Naive thymus-derived CD8-positive, alpha-beta T cell (primary cell): ENCODE measurements at regions not wholly inside any gene's neighbourhood (a gene's known extent, or its start where the extent isn't known, plus 50 kb on each side); places are given as distances from the start of the nearest gene placed in this dataset.
A peak's percentile ranks its signal among the peaks of the same experiment; 100 is the strongest.

Experiments used
- ATAC-seq, 2 donors: fragments of 150-1000 bp; cut with Tn5 transposase in 1 of 2; sonication (Bioruptor Pico), chemical (Tn5 transposase) in 1 of 2; 1 replicate in 1 of 2; 2 replicates in 1 of 2; pipeline ENCODE4 v1.10.0; 2021; ENCODE audit warnings: mild to moderate bottlenecking in 2 of 2, moderate library complexity in 2 of 2
- POLR2A ChIA-PET: fragments of 350-600 bp; sonication (Branson Sonifier 250); formaldehyde crosslinking; loops from one replicate; lab custom pipeline; 2021; ENCODE audit warnings: antibody characterized with exemption; lab: Charles Lee
- DNase-seq, 10 donors: peaks; one replicate each; pipeline versions ENCODE4 v3.0.0 to v3.0.0-alpha.2; 2020 to 2022
- H3K27ac Mint-ChIP-seq, 10 donors: one replicate each; pipeline ENCODE4 v1.8.0; 2020 to 2022; ENCODE audit warnings: mild to moderate bottlenecking in 10 of 10, mixed read lengths in 10 of 10, moderate library complexity in 4 of 10, inconsistent platforms in 1 of 10
- H3K27me3 Mint-ChIP-seq, 5 donors: one replicate each; pipeline ENCODE4 v1.8.0; 2021 to 2022; ENCODE audit warnings: mixed read lengths in 5 of 5
- H3K36me3 Mint-ChIP-seq, 3 donors: one replicate each; pipeline ENCODE4 v1.8.0; 2020 to 2022; ENCODE audit warnings: mixed read lengths in 3 of 3, mild to moderate bottlenecking in 2 of 3, inconsistent platforms in 1 of 3
- H3K4me1 Mint-ChIP-seq, 4 donors: one replicate each; pipeline ENCODE4 v1.8.0; 2021 to 2022; ENCODE audit warnings: mixed read lengths in 4 of 4
- H3K4me3 Mint-ChIP-seq, 10 donors: one replicate each; pipeline ENCODE4 v1.8.0; 2020 to 2022; ENCODE audit warnings: mild to moderate bottlenecking in 10 of 10, mixed read lengths in 10 of 10, moderate library complexity in 6 of 10, inconsistent platforms in 1 of 10
- H3K9me3 Mint-ChIP-seq, 9 donors: one replicate each; pipeline ENCODE4 v1.8.0; 2020 to 2022; ENCODE audit warnings: mixed read lengths in 9 of 9, mild to moderate bottlenecking in 3 of 9, inconsistent platforms in 1 of 9, moderate library complexity in 1 of 9

DNA sequence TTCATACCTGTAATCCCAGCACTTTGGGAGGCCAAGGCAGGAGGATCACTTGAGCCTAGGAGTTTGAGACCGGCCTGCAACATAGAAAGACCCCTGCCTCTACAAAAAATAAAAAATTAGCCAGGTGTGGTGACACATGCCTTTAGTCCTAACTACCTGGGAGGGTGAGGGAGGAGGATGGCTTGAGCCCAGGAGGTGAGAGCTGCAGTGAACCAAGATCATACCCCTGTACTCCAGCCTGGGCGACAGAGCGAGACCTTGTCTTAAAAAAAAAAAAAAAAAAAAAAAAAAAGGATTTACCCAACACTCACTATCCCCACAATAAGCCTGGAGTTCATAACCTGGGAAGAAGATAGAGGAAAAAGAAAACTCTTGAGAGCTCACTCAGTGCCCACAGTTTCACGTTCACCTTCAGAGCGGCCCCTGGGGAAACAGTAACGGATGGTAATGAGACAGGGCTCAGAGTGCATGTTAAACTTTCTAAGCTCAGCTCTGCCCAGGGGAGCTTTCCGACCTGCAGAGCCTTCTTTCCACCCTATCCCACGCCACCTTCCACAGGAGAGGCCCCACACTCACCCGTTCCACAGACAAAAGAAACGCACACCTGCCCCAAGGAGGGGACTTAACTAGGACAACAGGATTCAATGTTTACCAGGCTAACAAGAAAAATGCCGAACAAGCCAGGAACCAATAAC, 259.8 kb upstream of the KLF14 start:
- H3K27me3 Mint-ChIP-seq, result no peaks in the 10 kb centered on the region
- no peak for ATAC-seq
- no peak for DNase-seq
- peak overlapping the region in 4 of 10 donors; percentile 19 to 45 (median 23) for H3K4me3 Mint-ChIP-seq
- peak overlapping the region; percentile 58 to 93 (median 84) for H3K27ac Mint-ChIP-seq
- peaks cover 0 to 39% (median 2%) of the 10 kb centered on the region in 3 donors for H3K36me3 Mint-ChIP-seq
- H3K4me1 Mint-ChIP-seq, result peaks cover 43 to 92% (median 83%) of the 10 kb centered on the region in 4 donors
- no peaks in the 10 kb centered on the region for H3K9me3 Mint-ChIP-seq
- POLR2A ChIA-PET, result no interaction called here

DNA sequence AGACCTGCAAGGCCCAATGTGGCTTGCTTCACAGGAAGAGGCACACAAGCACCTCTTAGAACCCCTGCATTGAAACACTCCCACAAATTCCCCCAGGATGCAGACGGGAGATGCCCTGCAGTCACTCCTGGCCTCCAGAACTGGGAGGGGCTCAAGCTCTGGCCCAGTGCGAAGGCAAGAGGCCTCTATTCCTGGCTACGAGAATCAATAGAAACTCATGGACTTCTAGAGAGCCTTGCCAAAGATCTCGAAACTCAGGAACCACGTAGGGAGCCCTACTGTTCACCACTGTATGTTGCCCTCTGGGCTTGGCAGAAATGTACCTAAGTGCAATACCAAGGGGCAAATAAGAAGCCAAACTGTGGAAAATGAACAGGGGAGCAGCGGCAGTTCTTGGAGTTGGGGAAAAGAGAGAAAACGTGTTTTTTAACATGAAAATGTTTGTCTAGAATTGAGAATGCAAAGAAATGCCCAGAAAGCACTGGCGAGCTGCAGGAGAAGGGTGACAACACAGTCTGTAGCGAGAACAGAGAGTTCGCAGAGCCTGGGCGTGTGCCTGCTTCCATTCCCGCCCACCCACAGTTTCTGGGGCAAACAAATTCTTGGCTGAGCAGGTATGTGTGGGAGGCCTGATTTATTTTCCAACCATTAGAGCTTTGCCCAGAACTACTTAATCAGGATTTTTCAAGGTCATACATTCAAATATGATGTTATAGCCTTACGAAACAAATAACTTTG, 260.5 kb upstream of the KLF14 start:
- ATAC-seq (no peak), DNase-seq (no peak)
- H3K9me3 Mint-ChIP-seq, result no peaks in the 10 kb centered on the region
- POLR2A ChIA-PET, result interaction anchor here (0.6 to 0.9 kb wide), 2 partner anchors 12 to 68 kb away, joined by 4 to 5 read pairs; no protein-coding TSS in a partner anchor
- no peaks in the 10 kb centered on the region for H3K27me3 Mint-ChIP-seq
- H3K36me3 Mint-ChIP-seq, result peaks cover 0 to 41% (median 2%) of the 10 kb centered on the region in 3 donors
- peaks cover 39 to 92% (median 82%) of the 10 kb centered on the region in 4 donors for H3K4me1 Mint-ChIP-seq
- peak overlapping the region in 2 of 10 donors; percentile 45 to 46 for H3K4me3 Mint-ChIP-seq
- peak overlapping the region; percentile 76 to 93 (median 84) for H3K27ac Mint-ChIP-seq

DNA sequence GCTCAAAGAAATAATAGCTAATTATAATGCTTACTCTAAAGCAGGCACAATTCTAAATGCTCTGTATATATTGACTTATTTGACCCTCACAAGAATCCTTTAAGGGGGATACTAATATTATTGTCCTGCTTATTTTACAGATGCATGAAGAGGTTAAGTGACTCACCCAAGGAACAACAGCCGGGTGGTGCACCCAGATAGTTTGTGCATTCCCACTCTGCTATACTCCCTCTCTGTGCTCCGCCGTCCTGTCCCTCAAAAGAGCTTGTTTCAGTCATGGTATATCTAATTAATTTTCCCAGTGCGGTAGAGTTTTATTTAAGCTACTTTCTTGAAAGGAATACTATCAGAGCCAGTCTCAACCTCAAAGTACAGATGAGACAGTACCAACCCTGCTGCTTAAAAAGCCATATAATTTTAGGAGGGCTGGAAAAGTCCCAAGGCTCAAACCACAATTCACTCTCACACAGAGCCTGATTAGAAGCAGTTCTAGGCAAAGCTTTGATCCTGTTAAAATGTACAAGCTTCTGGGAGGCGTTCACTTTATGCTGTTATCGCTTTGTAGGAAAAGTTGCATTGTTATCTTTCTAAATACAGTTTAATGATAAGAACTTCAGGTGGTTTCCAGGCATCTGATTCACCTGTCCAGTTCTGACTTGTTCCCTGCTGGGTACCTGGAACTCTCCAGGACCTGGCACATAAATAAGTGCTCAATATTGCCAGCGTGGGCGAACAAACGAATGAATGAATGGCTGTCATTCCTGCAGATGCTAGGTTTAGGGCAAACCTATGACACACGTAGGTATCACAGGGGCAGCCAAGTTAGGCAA, 261.5 kb upstream of the KLF14 start:
- DNase-seq, result no peak
- Mint-ChIP-seq H3K36me3 (peaks cover 0 to 47% (median 2%) of the 10 kb centered on the region in 3 donors), H3K9me3 (no peaks in the 10 kb centered on the region), H3K4me3 (peak overlapping the region in 6 of 10 donors; percentile 14 to 39 (median 24)), H3K27me3 (no peaks in the 10 kb centered on the region), H3K4me1 (peaks cover 40 to 91% (median 82%) of the 10 kb centered on the region in 4 donors), H3K27ac (peak overlapping the region; percentile 34 to 93 (median 84))
- POLR2A ChIA-PET, result interaction anchor here (0.6 to 0.9 kb wide), 2 partner anchors 13 to 128 kb away, joined by 4 read pairs; no protein-coding TSS in a partner anchor
- no peak for ATAC-seq

DNA sequence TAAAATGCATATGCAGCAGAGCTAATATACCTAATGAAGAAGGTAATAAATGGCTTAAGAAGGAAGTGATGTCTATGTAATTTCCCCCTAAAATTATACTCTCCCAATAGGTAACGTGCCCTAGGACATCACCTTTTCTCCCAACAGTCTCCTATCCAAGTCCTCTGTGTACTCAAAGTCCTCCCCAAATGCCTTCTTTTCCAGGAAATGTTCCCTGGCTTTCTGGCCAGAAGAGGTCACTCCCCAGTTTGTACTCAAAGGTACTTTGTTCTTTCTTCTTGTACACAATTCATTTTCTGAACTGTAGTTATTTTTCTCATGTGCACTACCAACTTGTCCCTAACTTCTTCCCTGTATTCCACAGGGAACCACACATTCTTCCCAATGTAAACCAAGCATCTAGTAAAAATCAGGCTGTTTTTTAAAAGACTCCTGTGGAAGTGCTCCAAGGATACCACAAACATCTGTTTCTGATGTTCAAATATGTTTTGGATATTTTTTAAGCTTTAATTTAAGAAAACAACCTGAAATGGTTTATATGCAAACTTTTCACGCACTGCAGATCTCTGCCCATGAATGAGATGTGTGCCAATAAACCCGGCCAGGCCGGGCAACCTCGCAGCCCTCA, 262.3 kb upstream of the KLF14 start:
- DNase-seq (no peak), ATAC-seq (no peak)
- Mint-ChIP-seq H3K27me3 (no peaks in the 10 kb centered on the region), H3K9me3 (no peaks in the 10 kb centered on the region), H3K4me3 (peak overlapping the region in 9 of 10 donors; percentile 12 to 73 (median 52)), H3K27ac (peak overlapping the region; percentile 61 to 92 (median 86)), H3K36me3 (peaks cover 0 to 45% (median 2%) of the 10 kb centered on the region in 3 donors), H3K4me1 (peaks cover 36 to 88% (median 79%) of the 10 kb centered on the region in 4 donors)
- POLR2A ChIA-PET, result no interaction called here

GRCh38 chr7:130996833-130997231, 262.8 kb upstream of the KLF14 start:
- Mint-ChIP-seq H3K4me3 (peak overlapping the region in 9 of 10 donors; percentile 18 to 73 (median 54)), H3K36me3 (peaks cover 0 to 45% (median 2%) of the 10 kb centered on the region in 3 donors), H3K27ac (peak overlapping the region; percentile 61 to 92 (median 86)), H3K9me3 (no peaks in the 10 kb centered on the region), H3K4me1 (peaks cover 36 to 86% (median 74%) of the 10 kb centered on the region in 4 donors), H3K27me3 (no peaks in the 10 kb centered on the region)
- peak in 1 of 2 donors; percentile 32 for ATAC-seq
- POLR2A ChIA-PET, result no interaction called here
- no peak for DNase-seq

DNA sequence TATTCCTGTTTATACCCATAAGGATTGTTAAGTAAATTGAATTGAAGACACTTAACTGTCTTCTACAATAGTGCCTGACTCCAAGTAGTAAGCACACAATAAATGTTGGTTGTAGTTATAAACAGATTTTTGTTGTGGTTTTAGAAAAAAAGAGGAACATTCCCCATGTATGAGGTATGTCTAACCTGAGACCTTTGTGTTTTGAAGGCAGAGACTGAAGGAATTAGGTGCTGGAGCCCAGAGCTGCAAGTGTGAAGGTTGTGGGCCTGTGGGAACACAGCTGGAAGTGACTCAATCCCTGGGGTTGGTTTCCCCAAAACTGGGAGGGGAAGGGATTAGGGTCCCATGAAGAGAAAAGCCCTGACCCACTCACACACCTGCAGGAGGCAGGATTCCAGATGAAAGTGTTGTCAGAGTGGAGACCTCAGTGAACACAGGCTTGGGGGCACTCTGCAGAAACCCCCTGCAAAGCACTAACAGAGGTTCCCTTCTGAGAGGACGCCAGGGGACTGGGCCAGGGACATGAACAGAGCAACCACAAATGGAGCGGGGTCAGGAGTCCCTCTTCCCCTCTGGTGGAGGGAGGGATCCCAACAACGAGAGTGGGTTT, 265.1 kb upstream of the KLF14 start:
- Mint-ChIP-seq H3K4me3 (peak overlapping the region in 9 of 10 donors; percentile 22 to 74 (median 40)), H3K36me3 (peaks cover 7 to 43% (median 7%) of the 10 kb centered on the region in 3 donors)

GRCh38 chr7:130999926-131000325, 265.9 kb upstream of the KLF14 start:
- DNase-seq (no peak), ATAC-seq (no peak)
- H3K9me3 Mint-ChIP-seq, result no peaks in the 10 kb centered on the region
- H3K4me1 Mint-ChIP-seq, result peaks cover 32 to 80% (median 65%) of the 10 kb centered on the region in 4 donors
- no peaks in the 10 kb centered on the region for H3K27me3 Mint-ChIP-seq
- POLR2A ChIA-PET, result interaction anchor here (0.9 kb wide), 1 partner anchor 103 kb away, joined by 3 read pairs; no protein-coding TSS in a partner anchor
- H3K4me3 Mint-ChIP-seq, result no peak overlapping the region
- peak overlapping the region in 3 of 10 donors; percentile 8 to 92 (median 79) for H3K27ac Mint-ChIP-seq
- H3K36me3 Mint-ChIP-seq, result peaks cover 7 to 48% (median 7%) of the 10 kb centered on the region in 3 donors

More for the DNA sequence above, 265.1 kb upstream of the KLF14 start:
- Mint-ChIP-seq H3K27ac (peak overlapping the region; percentile 28 to 93 (median 81)), H3K4me1 (peaks cover 33 to 80% (median 65%) of the 10 kb centered on the region in 4 donors), H3K27me3 (no peaks in the 10 kb centered on the region), H3K9me3 (no peaks in the 10 kb centered on the region)
- DNase-seq (no peak), ATAC-seq (peak in 1 of 2 donors; percentile 16)
- POLR2A ChIA-PET, result no interaction called here

DNA sequence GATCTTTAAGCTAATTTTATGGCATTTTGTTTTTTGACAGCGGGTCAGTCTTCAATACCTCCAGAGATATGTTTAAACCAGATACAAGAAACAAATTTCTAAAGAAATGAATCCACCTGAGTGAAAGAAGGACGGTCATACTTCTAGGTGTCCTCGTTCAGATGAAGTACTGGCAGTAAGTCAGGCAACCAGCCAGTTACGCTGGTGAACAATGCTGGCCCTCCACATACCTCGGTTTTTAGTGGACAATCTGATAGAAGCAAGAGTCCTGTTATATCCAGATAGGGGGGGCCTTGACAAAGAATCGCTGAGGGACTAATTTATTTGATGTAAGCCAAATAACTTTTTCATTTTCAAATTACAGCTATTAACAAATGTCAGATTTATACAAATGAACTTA, 266.4 kb upstream of the KLF14 start:
- Mint-ChIP-seq H3K27ac (peak overlapping the region in 5 of 10 donors; percentile 8 to 92 (median 66)), H3K36me3 (peaks cover 7 to 50% (median 7%) of the 10 kb centered on the region in 3 donors), H3K4me1 (peaks cover 34 to 80% (median 65%) of the 10 kb centered on the region in 4 donors), H3K9me3 (no peaks in the 10 kb centered on the region), H3K4me3 (peak overlapping the region in 1 of 10 donors; percentile 14), H3K27me3 (no peaks in the 10 kb centered on the region)
- POLR2A ChIA-PET, result interaction anchor here (0.9 kb wide), 1 partner anchor 103 kb away, joined by 3 read pairs; no protein-coding TSS in a partner anchor
- DNase-seq (no peak), ATAC-seq (no peak)

- Mint-ChIP-seq H3K27ac (no peak overlapping the region), H3K9me3 (no peaks in the 10 kb centered on the region), H3K4me1 (peaks cover 35 to 79% (median 64%) of the 10 kb centered on the region in 4 donors), H3K4me3 (no peak overlapping the region), H3K36me3 (peaks cover 7 to 55% (median 7%) of the 10 kb centered on the region in 3 donors), H3K27me3 (no peaks in the 10 kb centered on the region)
- DNase-seq (no peak), ATAC-seq (no peak)
- POLR2A ChIA-PET, result interaction anchor here (0.9 kb wide), 1 partner anchor 104 kb away, joined by 3 read pairs; no protein-coding TSS in a partner anchor
These were observed 266.9 kb upstream of the KLF14 start for GRCh38 chr7:131000873-131001272.

- peaks cover 30 to 76% (median 59%) of the 10 kb centered on the region in 4 donors for H3K4me1 Mint-ChIP-seq
- POLR2A ChIA-PET, result no interaction called here
- no peak overlapping the region for H3K4me3 Mint-ChIP-seq
- no peaks in the 10 kb centered on the region for H3K9me3 Mint-ChIP-seq
- peaks cover 7 to 54% (median 7%) of the 10 kb centered on the region in 3 donors for H3K36me3 Mint-ChIP-seq
- H3K27ac Mint-ChIP-seq, result peak overlapping the region in 3 of 10 donors; percentile 24 to 43 (median 26)
- DNase-seq (no peak), ATAC-seq (no peak)
- no peaks in the 10 kb centered on the region for H3K27me3 Mint-ChIP-seq
These were observed 268.6 kb upstream of the KLF14 start for GRCh38 chr7:131002600-131002999.

- no peak overlapping the region for H3K4me3 Mint-ChIP-seq
- peaks cover 7 to 47% (median 7%) of the 10 kb centered on the region in 3 donors for H3K36me3 Mint-ChIP-seq
- no peaks in the 10 kb centered on the region for H3K27me3 Mint-ChIP-seq
- H3K27ac Mint-ChIP-seq, result no peak overlapping the region
- DNase-seq, result no peak
- no peaks in the 10 kb centered on the region for H3K9me3 Mint-ChIP-seq
- POLR2A ChIA-PET, result no interaction called here
- no peak for ATAC-seq
- peaks cover 28 to 80% (median 61%) of the 10 kb centered on the region in 4 donors for H3K4me1 Mint-ChIP-seq
These were observed 269.6 kb upstream of the KLF14 start for GRCh38 chr7:131003634-131004033.
